K562 (cell line): ENCODE measurements at regions not wholly inside any gene's neighbourhood (a gene's known extent, or its start where the extent isn't known, plus 50 kb on each side); places are given as distances from the start of the nearest gene placed in this dataset.

Source experiments
- ATAC-seq: fragments of 200-7000 bp; cut with Tn5 transposase; 3 replicates; pipeline ENCODE4 v1.9.1; 2020; ENCODE audit warnings: moderate library complexity
- BruUV-seq: library from RNA; stranded (reverse); fragments of 400-500 nt; replicated peaks from 2 replicates; lab custom pipeline; 2021; lab: Mats Ljungman, UMichigan
- CTCF ChIA-PET: fragments of 300-600 bp; formaldehyde crosslinking; extraction: SDS; loops from one replicate; lab custom pipeline; 2021; ENCODE audit warnings: low intra/inter-chr PET ratio; lab: Yijun Ruan, JAX
- POLR2A ChIA-PET: fragments of 300-600, 350-650 bp; sonication (Branson Sonifier 250); formaldehyde crosslinking; extraction: SDS; loops from one replicate; lab custom pipeline; 2021; ENCODE audit warnings: antibody characterized with exemption, inconsistent platforms; lab: Yijun Ruan, JAX
- DNase-seq, 4 experiments: peaks; one replicate each; pipeline versions ENCODE4 v3.0.0 to v3.0.0-alpha.2; 2011 to 2018; ENCODE audit warnings: low spot score in 3 of 4, mixed read lengths in 3 of 4; ENCODE audit errors: extremely low read depth in 1 of 4
- FAIRE-seq: peaks from 2 replicates; lab custom pipeline; 2011; peaks lifted over from hg19 to GRCh38; lab: Jason Lieb, UNC
- H2AFZ ChIP-seq: 2 replicates; pipeline ENCODE4 v1.6.0; 2011; ENCODE audit warnings: low read depth, low read length, control low read depth, inconsistent platforms
- H3K27ac ChIP-seq: fragments of 200-600 bp; 3 replicates; pipeline ENCODE4 v1.8.0; 2011; ENCODE audit warnings: low read depth, mild to moderate bottlenecking, control low read depth, inconsistent platforms, low read length, moderate library complexity, mixed read lengths; ENCODE audit errors: extremely low read depth
- H3K27me3 ChIP-seq, 2 experiments: fragments of 300-600 bp in 1 of 2; 2 replicates in 1 of 2; 3 replicates in 1 of 2; pipeline versions ENCODE4 v1.6.0 to v1.8.0; 2011; ENCODE audit warnings: inconsistent platforms in 2 of 2, low read length in 2 of 2, mild to moderate bottlenecking in 1 of 2, mixed read lengths in 1 of 2, moderate library complexity in 1 of 2; ENCODE audit not compliant: control insufficient read depth in 2 of 2, insufficient read depth in 2 of 2
- H3K36me3 ChIP-seq: fragments of 300-600 bp; 3 replicates; pipeline ENCODE4 v1.8.0; 2011; ENCODE audit warnings: mild to moderate bottlenecking, low read length, inconsistent platforms; ENCODE audit not compliant: control insufficient read depth, insufficient read depth
- H3K4me1 ChIP-seq, 2 experiments: fragments of 200-600 bp in 1 of 2; replicated peaks in 1 of 2; 2 replicates in 1 of 2; 3 replicates in 1 of 2; pipeline versions ENCODE4 v1.5.1 to v1.8.0; 2011; ENCODE audit warnings: inconsistent platforms in 2 of 2, low read length in 2 of 2, mild to moderate bottlenecking in 1 of 2, mixed read lengths in 1 of 2, moderate library complexity in 1 of 2; ENCODE audit not compliant: control insufficient read depth in 2 of 2, insufficient read depth in 2 of 2
- H3K4me2 ChIP-seq: 2 replicates; pipeline ENCODE4 v1.6.1; 2011; ENCODE audit warnings: low read length, control low read depth, inconsistent platforms, mixed read lengths; ENCODE audit not compliant: insufficient read depth
- H3K4me3 ChIP-seq: fragments of 200-600 bp; sonication (generic), shearing (Covaris generic); 2 replicates; pipeline ENCODE4 v1.5.1; 2016; ENCODE audit warnings: control low read depth, inconsistent platforms
- H3K79me2 ChIP-seq: fragments of 200-600 bp; 3 replicates; pipeline ENCODE4 v1.8.0; 2011; ENCODE audit warnings: low read length, inconsistent platforms; ENCODE audit not compliant: control insufficient read depth, insufficient read depth
- H3K9ac ChIP-seq, 2 experiments: 2 replicates each; pipeline versions ENCODE4 v1.6.0 to v1.6.1; 2011; ENCODE audit warnings: low read depth in 2 of 2, low read length in 2 of 2, control low read depth in 1 of 2, inconsistent platforms in 1 of 2, mild to moderate bottlenecking in 1 of 2, mixed read lengths in 1 of 2; ENCODE audit not compliant: insufficient read depth in 1 of 2
- H3K9me1 ChIP-seq: one replicate; pipeline ENCODE4 v1.6.0; 2011; ENCODE audit warnings: inconsistent platforms, mild to moderate bottlenecking, low read length, moderate library complexity; ENCODE audit not compliant: control insufficient read depth, insufficient read depth
- H3K9me3 ChIP-seq: replicated peaks from 2 replicates; pipeline ENCODE4 v1.5.1; 2011; ENCODE audit warnings: low read depth, low read length, inconsistent platforms; ENCODE audit not compliant: control insufficient read depth, insufficient read depth
- H4K20me1 ChIP-seq: replicated peaks from 2 replicates; pipeline ENCODE4 v1.6.1; 2011; ENCODE audit warnings: low read length, inconsistent platforms, mixed read lengths; ENCODE audit not compliant: control insufficient read depth, insufficient read depth
- CXXC5 ChIP-seq: fragments of 250-450 bp; sonication (Bioruptor Pico); IDR thresholded peaks from 2 replicates; pipeline ENCODE4 v1.8.0; 2022; ENCODE audit warnings: inconsistent platforms, mild to moderate bottlenecking, moderate library complexity
- GATAD2B ChIP-seq: fragments of 450-650 bp; IDR thresholded peaks from 2 replicates; pipeline ENCODE4 v1.6.1; 2017; ENCODE audit warnings: mild to moderate bottlenecking, borderline replicate concordance
- HLTF ChIP-seq: fragments of 450-650 bp; IDR thresholded peaks from 2 replicates; pipeline ENCODE4 v1.6.1; 2016
- HNRNPK ChIP-seq: fragments of 200-400 bp; formaldehyde crosslinking; IDR thresholded peaks from one replicate; pipeline ENCODE4 v1.6.1; 2018; ENCODE audit warnings: mild to moderate bottlenecking, low read depth, low read length; ENCODE audit not compliant: poor library complexity, severe bottlenecking
- L3MBTL2 ChIP-seq: fragments of 450-650 bp; IDR thresholded peaks from 2 replicates; pipeline ENCODE4 v1.6.1; 2016; ENCODE audit warnings: mild to moderate bottlenecking, moderate library complexity
- NCOA2 ChIP-seq, 2 experiments: fragments of 450-650 bp; IDR thresholded peaks; 2 replicates each; pipeline ENCODE4 v1.6.1; 2018; ENCODE audit warnings: mild to moderate bottlenecking in 2 of 2, moderate library complexity in 1 of 2; ENCODE audit not compliant: partially characterized antibody in 2 of 2
- NFRKB ChIP-seq: fragments of 450-650 bp; IDR thresholded peaks from 2 replicates; pipeline ENCODE4 v1.6.1; 2016; ENCODE audit warnings: low read depth
- NRF1 ChIP-seq, 2 experiments: fragments of 450-650 bp; IDR thresholded peaks in 1 of 2; conservative IDR thresholded peaks in 1 of 2; 2 replicates each; pipeline ENCODE4 v1.6.1; 2014; ENCODE audit warnings: mild to moderate bottlenecking in 2 of 2
- RBFOX2 ChIP-seq: fragments of 200-400 bp; formaldehyde crosslinking; IDR thresholded peaks from 2 replicates; pipeline ENCODE4 v1.6.1; 2017; ENCODE audit warnings: low read depth, mild to moderate bottlenecking, low read length, moderate library complexity
- SMARCE1 ChIP-seq: fragments of 450-650 bp; IDR thresholded peaks from 2 replicates; pipeline ENCODE4 v1.7.1; 2016; ENCODE audit warnings: mild to moderate bottlenecking
- ZNF134 ChIP-seq: fragments of 250-450 bp; sonication (Bioruptor Pico); conservative IDR thresholded peaks from 2 replicates; pipeline ENCODE4 v1.4.0; 2020
- ZNF551 ChIP-seq: fragments of 250-450 bp; sonication (Bioruptor Pico); IDR thresholded peaks from 2 replicates; pipeline ENCODE4 v1.5.0; 2021; ENCODE audit warnings: mild to moderate bottlenecking, moderate library complexity
- WGBS: fragments of 100-300 bp; shearing (Covaris generic); methylation state at CpG from one replicate; pipeline ENCODE4 v1.1.6; 2016; ENCODE audit warnings: low coverage, mixed read lengths; ENCODE audit not compliant: insufficient coverage; ENCODE audit errors: missing lambda C conversion rate; 5-methylcytosine and 5-hydroxymethylcytosine counted together
- in situ Hi-C: fragments of 300-500 bp; cut with MboI; formaldehyde crosslinking; loops from 4 replicates; pipeline ENCODE4 v1.15.0; 2018; ENCODE audit warnings: inconsistent platforms, mixed read lengths
- intact Hi-C: fragments of 100-400 bp; cut with micrococcal nuclease; formaldehyde crosslinking; loops from 2 replicates; pipeline ENCODE4 v1.14.2; 2022
- TF ChIP-seq, protein P1 (sequence below): sonication (generic); formaldehyde crosslinking; IDR thresholded peaks from 2 replicates; pipeline ENCODE4 v1.8.0; 2023; ENCODE audit warnings: mild to moderate bottlenecking, missing genetic modification reagents
- TF ChIP-seq, protein P2 (sequence below): sonication (generic); formaldehyde crosslinking; IDR thresholded peaks from 2 replicates; pipeline ENCODE4 v1.8.1; 2023; ENCODE audit warnings: mild to moderate bottlenecking, missing genetic modification reagents
- TF ChIP-seq, protein P3 (sequence below): fragments of 450-650 bp; IDR thresholded peaks from 2 replicates; pipeline ENCODE4 v1.6.1; 2016; ENCODE audit warnings: antibody characterized with exemption
- TF ChIP-seq, protein P4 (sequence below), 2 experiments: IDR thresholded peaks; 2 replicates each; pipeline ENCODE4 v1.6.1; 2011; ENCODE audit warnings: borderline replicate concordance in 1 of 2, control low read depth in 1 of 2, low read depth in 1 of 2, low read length in 1 of 2, mild to moderate bottlenecking in 1 of 2, mixed read lengths in 1 of 2, moderate library complexity in 1 of 2; ENCODE audit not compliant: insufficient read depth in 1 of 2, insufficient read length in 1 of 2, poor library complexity in 1 of 2, severe bottlenecking in 1 of 2; ENCODE audit errors: extremely low read depth in 1 of 2

DNA sequence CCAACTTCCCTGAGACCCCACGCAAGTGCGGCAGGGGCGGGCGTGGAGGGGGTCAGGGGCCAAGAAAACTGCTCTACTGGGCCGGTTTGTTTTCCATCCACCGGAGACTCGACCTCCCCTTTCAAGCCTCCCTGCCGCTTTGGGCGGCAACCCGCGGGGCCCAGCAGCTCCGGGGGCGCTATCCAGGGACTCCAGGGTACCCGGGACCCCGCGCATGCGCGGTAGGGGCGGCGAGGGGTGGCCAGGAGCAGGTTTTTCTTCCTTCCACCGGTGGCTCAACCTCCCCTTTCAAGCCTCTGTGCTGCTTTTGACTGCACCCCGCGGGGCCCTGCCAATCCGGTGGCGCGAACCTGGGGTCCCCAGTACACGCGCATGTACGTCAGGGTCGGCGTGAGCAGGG lies 323.5 kb downstream of the ALG10 start (continued):
- TF ChIP-seq L3MBTL2: no peak
- 0 out of 2 replicates have a peak, but pooled peaks have one; percentile 31 for TF ChIP-seq RBFOX2
- TF ChIP-seq NCOA2 (IDR thresholded peaks at IDR 0.05; ENCODE audit: partially characterized antibody in 2 of 2): no peak
- no peak for TF ChIP-seq GATAD2B
- TF ChIP-seq HNRNPK: no peak
- no peak for TF ChIP-seq ZNF134 (CRISPR knock-in tag)
- TF ChIP-seq ZNF551: no peak
- TF ChIP-seq, protein P1, sequence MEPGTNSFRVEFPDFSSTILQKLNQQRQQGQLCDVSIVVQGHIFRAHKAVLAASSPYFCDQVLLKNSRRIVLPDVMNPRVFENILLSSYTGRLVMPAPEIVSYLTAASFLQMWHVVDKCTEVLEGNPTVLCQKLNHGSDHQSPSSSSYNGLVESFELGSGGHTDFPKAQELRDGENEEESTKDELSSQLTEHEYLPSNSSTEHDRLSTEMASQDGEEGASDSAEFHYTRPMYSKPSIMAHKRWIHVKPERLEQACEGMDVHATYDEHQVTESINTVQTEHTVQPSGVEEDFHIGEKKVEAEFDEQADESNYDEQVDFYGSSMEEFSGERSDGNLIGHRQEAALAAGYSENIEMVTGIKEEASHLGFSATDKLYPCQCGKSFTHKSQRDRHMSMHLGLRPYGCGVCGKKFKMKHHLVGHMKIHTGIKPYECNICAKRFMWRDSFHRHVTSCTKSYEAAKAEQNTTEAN (CRISPR knock-in tag): no peak
- no peak for TF ChIP-seq HLTF

DNA sequence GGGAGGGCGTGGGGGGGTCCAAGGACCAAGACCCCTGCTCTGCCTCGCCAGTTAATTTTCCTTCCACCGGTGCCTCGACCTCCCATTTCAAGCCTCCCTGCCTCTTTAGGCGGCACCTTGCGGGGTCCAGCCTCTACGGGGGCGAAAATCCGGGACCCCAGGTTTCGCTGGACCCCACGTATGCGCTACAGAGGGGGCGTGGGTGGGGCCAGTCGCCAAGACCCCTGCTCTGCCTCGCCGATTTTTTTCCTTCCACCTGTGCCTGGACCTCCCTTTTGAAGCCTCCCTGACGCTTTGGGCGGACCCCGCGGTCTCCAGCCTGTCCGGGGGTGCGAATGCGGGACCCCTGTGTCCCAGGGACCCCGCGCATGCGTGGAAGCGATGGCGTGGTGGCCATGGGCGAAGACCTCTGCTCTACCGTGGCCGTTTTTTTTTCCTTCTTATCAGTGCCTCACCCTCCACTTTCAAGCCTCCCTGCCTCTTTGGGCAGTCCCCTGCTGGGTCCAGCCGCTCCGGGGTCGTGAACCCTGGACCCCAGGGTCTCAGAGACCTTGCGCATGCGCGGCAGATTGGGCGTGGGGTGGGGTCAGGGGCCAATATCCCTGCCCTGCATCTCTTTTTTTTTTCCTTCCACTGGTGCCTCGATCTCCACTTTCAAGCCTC lies 324.2 kb downstream of the ALG10 start:
- Histone ChIP-seq H3K4me2 (peak overlapping the region; percentile 83), H2AFZ (peak overlapping the region; percentile 98), H3K27me3 (peaks cover 0 to 6% of the 10 kb centered on the region in 2 experiments; a peak in 1 of 5 replicates), H3K27ac (peak overlapping the region; percentile 72), H3K9me1 (no peaks in the 10 kb centered on the region), H3K9ac (peak overlapping the region; percentile 82 to 93), H3K4me1 (peaks cover 29 to 100% of the 10 kb centered on the region in 2 experiments), H3K36me3 (no peaks in the 10 kb centered on the region), H3K9me3 (no peaks in the 10 kb centered on the region), H4K20me1 (no peaks in the 10 kb centered on the region), H3K79me2 (no peaks in the 10 kb centered on the region; the same call in 2 of the 3 replicates), H3K4me3 (peak overlapping the region; percentile 35)
- ATAC-seq (peak; percentile 21), DNase-seq (peak; percentile 56 to 78 (median 66)), FAIRE-seq (peak; percentile 54)
- in situ Hi-C loops (no loop called here), intact Hi-C loops (loop anchor here (1.0 to 10.0 kb wide), 2 partner anchors 222 to 279 kb away; no protein-coding TSS in a partner anchor)
- CTCF ChIA-PET: no interaction called here
- POLR2A ChIA-PET: no interaction called here
- BruUV-seq: no TSS peak
- 3% methylated on average over 16 of the region's 39 CpGs for WGBS
- TF ChIP-seq SMARCE1 (no peak), CXXC5 (CRISPR knock-in tag) (no peak), NFRKB (0 out of 2 replicates have a peak, but pooled peaks have one; percentile 14), L3MBTL2 (peak; percentile 80), NRF1 (conservative IDR thresholded peaks at IDR 0.05 in 1 of 2, IDR thresholded peaks at IDR 0.05 in 1 of 2) (peak; percentile 95 to 96)
- TF ChIP-seq, protein P2, sequence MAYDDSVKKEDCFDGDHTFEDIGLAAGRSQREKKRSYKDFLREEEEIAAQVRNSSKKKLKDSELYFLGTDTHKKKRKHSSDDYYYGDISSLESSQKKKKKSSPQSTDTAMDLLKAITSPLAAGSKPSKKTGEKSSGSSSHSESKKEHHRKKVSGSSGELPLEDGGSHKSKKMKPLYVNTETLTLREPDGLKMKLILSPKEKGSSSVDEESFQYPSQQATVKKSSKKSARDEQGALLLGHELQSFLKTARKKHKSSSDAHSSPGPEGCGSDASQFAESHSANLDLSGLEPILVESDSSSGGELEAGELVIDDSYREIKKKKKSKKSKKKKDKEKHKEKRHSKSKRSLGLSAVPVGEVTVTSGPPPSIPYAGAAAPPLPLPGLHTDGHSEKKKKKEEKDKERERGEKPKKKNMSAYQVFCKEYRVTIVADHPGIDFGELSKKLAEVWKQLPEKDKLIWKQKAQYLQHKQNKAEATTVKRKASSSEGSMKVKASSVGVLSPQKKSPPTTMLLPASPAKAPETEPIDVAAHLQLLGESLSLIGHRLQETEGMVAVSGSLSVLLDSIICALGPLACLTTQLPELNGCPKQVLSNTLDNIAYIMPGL (CRISPR knock-in tag): 0 out of 2 replicates have a peak, but pooled peaks have one; percentile 35
- TF ChIP-seq, protein P3, sequence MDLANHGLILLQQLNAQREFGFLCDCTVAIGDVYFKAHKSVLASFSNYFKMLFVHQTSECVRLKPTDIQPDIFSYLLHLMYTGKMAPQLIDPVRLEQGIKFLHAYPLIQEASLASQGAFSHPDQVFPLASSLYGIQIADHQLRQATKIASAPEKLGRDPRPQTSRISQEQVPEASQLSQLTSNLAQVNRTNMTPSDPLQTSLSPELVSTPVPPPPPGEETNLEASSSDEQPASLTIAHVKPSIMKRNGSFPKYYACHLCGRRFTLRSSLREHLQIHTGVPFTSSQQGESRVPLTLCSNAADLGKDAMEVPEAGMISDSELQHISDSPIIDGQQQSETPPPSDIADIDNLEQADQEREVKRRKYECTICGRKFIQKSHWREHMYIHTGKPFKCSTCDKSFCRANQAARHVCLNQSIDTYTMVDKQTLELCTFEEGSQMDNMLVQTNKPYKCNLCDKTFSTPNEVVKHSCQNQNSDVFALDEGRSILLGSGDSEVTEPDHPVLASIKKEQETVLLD: peak; percentile 94
- TF ChIP-seq, protein P4, sequence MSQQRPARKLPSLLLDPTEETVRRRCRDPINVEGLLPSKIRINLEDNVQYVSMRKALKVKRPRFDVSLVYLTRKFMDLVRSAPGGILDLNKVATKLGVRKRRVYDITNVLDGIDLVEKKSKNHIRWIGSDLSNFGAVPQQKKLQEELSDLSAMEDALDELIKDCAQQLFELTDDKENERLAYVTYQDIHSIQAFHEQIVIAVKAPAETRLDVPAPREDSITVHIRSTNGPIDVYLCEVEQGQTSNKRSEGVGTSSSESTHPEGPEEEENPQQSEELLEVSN (IDR thresholded peaks at IDR 0.05; ENCODE audit: borderline replicate concordance in 1 of 2, extremely low read depth in 1 of 2, insufficient read depth in 1 of 2, insufficient read length in 1 of 2, low read depth in 1 of 2, low read length in 1 of 2, poor library complexity in 1 of 2, severe bottlenecking in 1 of 2): peak in 1 of 2 experiments; percentile 62
